H9 (cell line): ENCODE measurements at regions not wholly inside any gene's neighbourhood (a gene's known extent, or its start where the extent isn't known, plus 50 kb on each side); places are given as distances from the start of the nearest gene placed in this dataset.

ENCODE experiments used
- DNase-seq: peaks from one replicate; pipeline ENCODE4 v3.0.0-alpha.2; 2017
- H2AFZ ChIP-seq: one replicate; pipeline ENCODE4 v1.6.1; 2013; ENCODE audit warnings: mild to moderate bottlenecking, low read length, control low read depth, moderate library complexity
- H2AK5ac ChIP-seq: 2 replicates; pipeline ENCODE4 v1.6.1; 2013; ENCODE audit warnings: low read length, control low read depth, mixed read lengths; ENCODE audit not compliant: insufficient read length
- H2BK120ac ChIP-seq: one replicate; pipeline ENCODE4 v1.6.1; 2013; ENCODE audit warnings: low read depth, mild to moderate bottlenecking, low read length, control low read depth, inconsistent platforms; ENCODE audit not compliant: poor library complexity, severe bottlenecking
- H2BK12ac ChIP-seq: 2 replicates; pipeline ENCODE4 v1.6.1; 2013; ENCODE audit warnings: low read length, control low read depth, mixed read lengths, low read depth; ENCODE audit not compliant: insufficient read length
- H2BK15ac ChIP-seq: 2 replicates; pipeline ENCODE4 v1.6.1; 2013; ENCODE audit warnings: low read depth, low read length, control low read depth
- H2BK20ac ChIP-seq: one replicate; pipeline ENCODE4 v1.6.1; 2013; ENCODE audit warnings: low read depth, mild to moderate bottlenecking, low read length, control low read depth, inconsistent platforms; ENCODE audit not compliant: poor library complexity, severe bottlenecking
- H2BK5ac ChIP-seq: 2 replicates; pipeline ENCODE4 v1.6.1; 2013; ENCODE audit warnings: low read length, control low read depth, mixed read lengths; ENCODE audit not compliant: insufficient read length
- H3K14ac ChIP-seq: 2 replicates; pipeline ENCODE4 v1.6.1; 2013; ENCODE audit warnings: low read length, control low read depth; ENCODE audit not compliant: insufficient read depth
- H3K18ac ChIP-seq: 2 replicates; pipeline ENCODE4 v1.6.1; 2013; ENCODE audit warnings: low read depth, mild to moderate bottlenecking, mixed read lengths, low read length, control low read depth; ENCODE audit not compliant: insufficient read length
- H3K23ac ChIP-seq: 2 replicates; pipeline ENCODE4 v1.6.1; 2013; ENCODE audit warnings: low read length, control low read depth, mixed read lengths, low read depth; ENCODE audit not compliant: insufficient read length
- H3K23me2 ChIP-seq: 2 replicates; pipeline ENCODE4 v1.6.1; 2013; ENCODE audit warnings: low read depth, mild to moderate bottlenecking, mixed read lengths, low read length, control low read depth; ENCODE audit not compliant: insufficient read length, poor library complexity, severe bottlenecking
- H3K27ac ChIP-seq: 2 replicates; pipeline ENCODE4 v1.5.1; 2013; ENCODE audit warnings: low read length, control low read depth, mixed read lengths, low read depth; ENCODE audit not compliant: insufficient read length
- H3K27me3 ChIP-seq: 2 replicates; pipeline ENCODE4 v1.6.1; 2013; ENCODE audit warnings: low read length, control low read depth, inconsistent platforms; ENCODE audit not compliant: insufficient read depth
- H3K4ac ChIP-seq: 2 replicates; pipeline ENCODE4 v1.6.1; 2013; ENCODE audit warnings: low read depth, mild to moderate bottlenecking, control low read depth, inconsistent platforms, low read length, moderate library complexity
- H3K4me1 ChIP-seq: 2 replicates; pipeline ENCODE4 v1.6.1; 2013; ENCODE audit warnings: low read length, control low read depth, inconsistent platforms; ENCODE audit not compliant: insufficient read depth
- H3K4me2 ChIP-seq: 2 replicates; pipeline ENCODE4 v1.6.1; 2013; ENCODE audit warnings: low read length, control low read depth, mixed read lengths; ENCODE audit not compliant: insufficient read length, insufficient read depth
- H3K56ac ChIP-seq: 2 replicates; pipeline ENCODE4 v1.6.1; 2013; ENCODE audit warnings: low read depth, mild to moderate bottlenecking, mixed read lengths, low read length, control low read depth; ENCODE audit not compliant: insufficient read length
- H3K79me1 ChIP-seq: 2 replicates; pipeline ENCODE4 v1.6.1; 2013; ENCODE audit warnings: low read depth, mild to moderate bottlenecking, moderate library complexity, low read length, control low read depth, inconsistent platforms; ENCODE audit not compliant: insufficient read depth, poor library complexity, severe bottlenecking
- H3K79me2 ChIP-seq: 2 replicates; pipeline ENCODE4 v1.6.1; 2013; ENCODE audit warnings: low read length, control low read depth, inconsistent platforms; ENCODE audit not compliant: insufficient read depth
- H3K9ac ChIP-seq: 2 replicates; pipeline ENCODE4 v1.6.1; 2013; ENCODE audit warnings: low read length, control low read depth, mixed read lengths; ENCODE audit not compliant: insufficient read length; ENCODE audit errors: extremely low read depth
- H3K9me3 ChIP-seq: one replicate; pipeline ENCODE4 v1.6.1; 2013; ENCODE audit warnings: low read depth, low read length, inconsistent platforms; ENCODE audit not compliant: control insufficient read depth
- H3T11ph ChIP-seq: one replicate; pipeline ENCODE4 v1.6.1; 2013; ENCODE audit warnings: mild to moderate bottlenecking, low read length, control low read depth, inconsistent platforms
- H4K20me1 ChIP-seq: one replicate; pipeline ENCODE4 v1.6.1; 2013; ENCODE audit not compliant: control insufficient read depth, insufficient read length, insufficient read depth
- H4K5ac ChIP-seq: 2 replicates; pipeline ENCODE4 v1.6.1; 2013; ENCODE audit warnings: low read depth, mild to moderate bottlenecking, mixed read lengths, low read length, control low read depth; ENCODE audit not compliant: insufficient read length
- H4K8ac ChIP-seq: replicated peaks from 2 replicates; pipeline ENCODE4 v1.6.1; 2013; ENCODE audit warnings: low read length, control low read depth, mixed read lengths, low read depth; ENCODE audit not compliant: insufficient read length
- H4K91ac ChIP-seq: 2 replicates; pipeline ENCODE4 v1.6.1; 2013; ENCODE audit warnings: low read depth, mild to moderate bottlenecking, moderate library complexity, mixed read lengths, low read length, control low read depth; ENCODE audit not compliant: insufficient read length
- H3K27ac Mint-ChIP-seq, 3 experiments: 2 replicates in 2 of 3; 3 replicates in 1 of 3; pipeline ENCODE4 v1.8.0; 2020 to 2021; ENCODE audit warnings: mixed read lengths in 3 of 3, mild to moderate bottlenecking in 1 of 3, moderate library complexity in 1 of 3
- H3K27me3 Mint-ChIP-seq: 2 replicates; pipeline ENCODE4 v1.8.0; 2021; ENCODE audit warnings: low read depth, mild to moderate bottlenecking, moderate library complexity, mixed read lengths
- H3K36me3 Mint-ChIP-seq, 3 experiments: 2 replicates in 2 of 3; 3 replicates in 1 of 3; pipeline ENCODE4 v1.8.0; 2020 to 2021; ENCODE audit warnings: low read depth in 3 of 3, mixed read lengths in 3 of 3; ENCODE audit not compliant: insufficient read depth in 1 of 3
- H3K4me1 Mint-ChIP-seq, 2 experiments: 2 replicates each; pipeline ENCODE4 v1.8.0; 2020; ENCODE audit warnings: mixed read lengths in 2 of 2
- H3K4me3 Mint-ChIP-seq, 2 experiments: 2 replicates in 1 of 2; 3 replicates in 1 of 2; pipeline ENCODE4 v1.8.0; 2020 to 2021; ENCODE audit warnings: mild to moderate bottlenecking in 2 of 2, mixed read lengths in 2 of 2, moderate library complexity in 1 of 2
- H3K9me3 Mint-ChIP-seq, 2 experiments: 2 replicates in 1 of 2; 3 replicates in 1 of 2; pipeline ENCODE4 v1.8.0; 2020; ENCODE audit warnings: mild to moderate bottlenecking in 2 of 2, mixed read lengths in 2 of 2, moderate library complexity in 1 of 2
- CTCF ChIP-seq: fragments of 200-600 bp; sonication (generic); conservative IDR thresholded peaks from 3 replicates; pipeline ENCODE4 v1.8.0; 2021; ENCODE audit warnings: antibody characterized with exemption, mild to moderate bottlenecking
- WGBS: extraction: QIAGEN DNeasy Blood & Tissue Kit; methylation state at CpG from one replicate; pipeline ENCODE4 v1.1.7; 2013; ENCODE audit warnings: missing lambda C conversion rate, low lambda C conversion rate, mixed read lengths; ENCODE audit not compliant: insufficient read length; ENCODE audit errors: extremely low coverage; 5-methylcytosine and 5-hydroxymethylcytosine counted together

- H3K4ac ChIP-seq: no peak overlapping the region
- H2AK5ac ChIP-seq: no peak overlapping the region
- H3K23ac ChIP-seq: no peak overlapping the region
- H2BK5ac ChIP-seq: no peak overlapping the region
- no peaks in the 10 kb centered on the region for H3K27me3 ChIP-seq
- H4K5ac ChIP-seq: no peak overlapping the region
- DNase-seq: peak; percentile 87
- H4K91ac ChIP-seq: no peak overlapping the region
- H3K27ac Mint-ChIP-seq: no peak overlapping the region
- H2AFZ ChIP-seq: no peak overlapping the region
- no peak overlapping the region for H3K4me3 Mint-ChIP-seq
- H2BK20ac ChIP-seq: no peak overlapping the region
- no peaks in the 10 kb centered on the region; a peak in 1 of 5 replicates for H3K9me3 Mint-ChIP-seq
- no peaks in the 10 kb centered on the region for H3K23me2 ChIP-seq
- H3K14ac ChIP-seq: no peak overlapping the region
- H3K79me1 ChIP-seq: no peaks in the 10 kb centered on the region
- H3K4me2 ChIP-seq: no peak overlapping the region
- no peak overlapping the region for H3K18ac ChIP-seq
- no peaks in the 10 kb centered on the region for H4K20me1 ChIP-seq
- no peaks in the 10 kb centered on the region for H3K27me3 Mint-ChIP-seq
- H3K79me2 ChIP-seq: no peaks in the 10 kb centered on the region
- H3K27ac ChIP-seq: no peak overlapping the region
- no peak overlapping the region for H3K56ac ChIP-seq
- no peak overlapping the region for H3T11ph ChIP-seq
- H3K4me1 Mint-ChIP-seq: no peaks in the 10 kb centered on the region; a peak in 1 of 4 replicates
- peaks cover 0 to 4% (median 0%) of the 10 kb centered on the region in 3 experiments; a peak in 3 of 7 replicates for H3K36me3 Mint-ChIP-seq
- H4K8ac ChIP-seq: no peak overlapping the region
- WGBS: no CpG with 5 or more reads among the region's 60 CpGs
- H2BK120ac ChIP-seq: no peak overlapping the region
- no peaks in the 10 kb centered on the region for H3K4me1 ChIP-seq
- H3K9ac ChIP-seq: no peak overlapping the region
- H2BK15ac ChIP-seq: no peak overlapping the region
- peak; percentile 32; the same call in 2 of the 3 replicates for TF ChIP-seq CTCF
- no peak overlapping the region for H2BK12ac ChIP-seq
- no peaks in the 10 kb centered on the region for H3K9me3 ChIP-seq
These were observed 761.5 kb upstream of the POM121L12 start for GRCh38 chr7:52273685-52274610.
